HL-60 (cell line): ENCODE measurements at regions not wholly inside any gene's neighbourhood (a gene's known extent, or its start where the extent isn't known, plus 50 kb on each side); places are given as distances from the start of the nearest gene placed in this dataset.

Experiments
- POLR2AphosphoS5 ChIP-seq: IDR thresholded peaks from 2 replicates; pipeline ENCODE4 v1.6.1; 2012; ENCODE audit warnings: low read depth
- SPI1 ChIP-seq: IDR thresholded peaks from 2 replicates; pipeline ENCODE4 v1.6.1; 2012; ENCODE audit warnings: low read depth, mild to moderate bottlenecking, borderline replicate concordance
- TF ChIP-seq, protein P1 (sequence below): IDR thresholded peaks from 2 replicates; pipeline ENCODE4 v1.6.1; 2012; ENCODE audit warnings: low read depth; ENCODE audit not compliant: insufficient replicate concordance
- TF ChIP-seq, protein P2 (sequence below): IDR thresholded peaks from one replicate; pipeline ENCODE4 v1.5.1; 2011; ENCODE audit warnings: low read length, control low read depth, inconsistent platforms; ENCODE audit not compliant: insufficient read depth

DNA sequence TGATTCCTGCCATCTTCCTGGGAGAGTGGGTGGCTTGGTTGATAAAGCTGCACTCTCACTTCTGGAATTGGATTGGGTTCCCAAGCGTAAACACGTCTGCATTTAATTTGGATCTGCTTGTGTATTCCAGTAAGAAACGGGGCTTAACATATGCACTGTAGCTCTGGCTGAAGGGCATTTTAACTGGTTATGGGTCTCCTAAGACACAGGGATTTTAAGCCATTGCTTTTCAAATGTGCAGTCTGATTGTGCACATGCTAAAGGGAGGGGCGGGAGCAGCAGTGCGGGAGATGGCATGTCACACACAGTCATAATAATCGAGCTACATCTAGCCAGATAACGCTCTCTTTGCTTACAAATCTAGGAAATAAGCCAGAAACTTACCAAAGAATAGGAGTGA, 247.3 kb upstream of the LYZL1 start:
- TF ChIP-seq, protein P1, sequence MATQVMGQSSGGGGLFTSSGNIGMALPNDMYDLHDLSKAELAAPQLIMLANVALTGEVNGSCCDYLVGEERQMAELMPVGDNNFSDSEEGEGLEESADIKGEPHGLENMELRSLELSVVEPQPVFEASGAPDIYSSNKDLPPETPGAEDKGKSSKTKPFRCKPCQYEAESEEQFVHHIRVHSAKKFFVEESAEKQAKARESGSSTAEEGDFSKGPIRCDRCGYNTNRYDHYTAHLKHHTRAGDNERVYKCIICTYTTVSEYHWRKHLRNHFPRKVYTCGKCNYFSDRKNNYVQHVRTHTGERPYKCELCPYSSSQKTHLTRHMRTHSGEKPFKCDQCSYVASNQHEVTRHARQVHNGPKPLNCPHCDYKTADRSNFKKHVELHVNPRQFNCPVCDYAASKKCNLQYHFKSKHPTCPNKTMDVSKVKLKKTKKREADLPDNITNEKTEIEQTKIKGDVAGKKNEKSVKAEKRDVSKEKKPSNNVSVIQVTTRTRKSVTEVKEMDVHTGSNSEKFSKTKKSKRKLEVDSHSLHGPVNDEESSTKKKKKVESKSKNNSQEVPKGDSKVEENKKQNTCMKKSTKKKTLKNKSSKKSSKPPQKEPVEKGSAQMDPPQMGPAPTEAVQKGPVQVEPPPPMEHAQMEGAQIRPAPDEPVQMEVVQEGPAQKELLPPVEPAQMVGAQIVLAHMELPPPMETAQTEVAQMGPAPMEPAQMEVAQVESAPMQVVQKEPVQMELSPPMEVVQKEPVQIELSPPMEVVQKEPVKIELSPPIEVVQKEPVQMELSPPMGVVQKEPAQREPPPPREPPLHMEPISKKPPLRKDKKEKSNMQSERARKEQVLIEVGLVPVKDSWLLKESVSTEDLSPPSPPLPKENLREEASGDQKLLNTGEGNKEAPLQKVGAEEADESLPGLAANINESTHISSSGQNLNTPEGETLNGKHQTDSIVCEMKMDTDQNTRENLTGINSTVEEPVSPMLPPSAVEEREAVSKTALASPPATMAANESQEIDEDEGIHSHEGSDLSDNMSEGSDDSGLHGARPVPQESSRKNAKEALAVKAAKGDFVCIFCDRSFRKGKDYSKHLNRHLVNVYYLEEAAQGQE: no peak
- TF ChIP-seq, protein P2, sequence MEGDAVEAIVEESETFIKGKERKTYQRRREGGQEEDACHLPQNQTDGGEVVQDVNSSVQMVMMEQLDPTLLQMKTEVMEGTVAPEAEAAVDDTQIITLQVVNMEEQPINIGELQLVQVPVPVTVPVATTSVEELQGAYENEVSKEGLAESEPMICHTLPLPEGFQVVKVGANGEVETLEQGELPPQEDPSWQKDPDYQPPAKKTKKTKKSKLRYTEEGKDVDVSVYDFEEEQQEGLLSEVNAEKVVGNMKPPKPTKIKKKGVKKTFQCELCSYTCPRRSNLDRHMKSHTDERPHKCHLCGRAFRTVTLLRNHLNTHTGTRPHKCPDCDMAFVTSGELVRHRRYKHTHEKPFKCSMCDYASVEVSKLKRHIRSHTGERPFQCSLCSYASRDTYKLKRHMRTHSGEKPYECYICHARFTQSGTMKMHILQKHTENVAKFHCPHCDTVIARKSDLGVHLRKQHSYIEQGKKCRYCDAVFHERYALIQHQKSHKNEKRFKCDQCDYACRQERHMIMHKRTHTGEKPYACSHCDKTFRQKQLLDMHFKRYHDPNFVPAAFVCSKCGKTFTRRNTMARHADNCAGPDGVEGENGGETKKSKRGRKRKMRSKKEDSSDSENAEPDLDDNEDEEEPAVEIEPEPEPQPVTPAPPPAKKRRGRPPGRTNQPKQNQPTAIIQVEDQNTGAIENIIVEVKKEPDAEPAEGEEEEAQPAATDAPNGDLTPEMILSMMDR: no peak
- TF ChIP-seq POLR2AphosphoS5 (no peak), SPI1 (no peak)
